ENCODE measurements at regions not wholly inside any gene's neighbourhood (a gene's known extent, or its start where the extent isn't known, plus 50 kb on each side); places are given as distances from the start of the nearest gene placed in this dataset.

DNA sequence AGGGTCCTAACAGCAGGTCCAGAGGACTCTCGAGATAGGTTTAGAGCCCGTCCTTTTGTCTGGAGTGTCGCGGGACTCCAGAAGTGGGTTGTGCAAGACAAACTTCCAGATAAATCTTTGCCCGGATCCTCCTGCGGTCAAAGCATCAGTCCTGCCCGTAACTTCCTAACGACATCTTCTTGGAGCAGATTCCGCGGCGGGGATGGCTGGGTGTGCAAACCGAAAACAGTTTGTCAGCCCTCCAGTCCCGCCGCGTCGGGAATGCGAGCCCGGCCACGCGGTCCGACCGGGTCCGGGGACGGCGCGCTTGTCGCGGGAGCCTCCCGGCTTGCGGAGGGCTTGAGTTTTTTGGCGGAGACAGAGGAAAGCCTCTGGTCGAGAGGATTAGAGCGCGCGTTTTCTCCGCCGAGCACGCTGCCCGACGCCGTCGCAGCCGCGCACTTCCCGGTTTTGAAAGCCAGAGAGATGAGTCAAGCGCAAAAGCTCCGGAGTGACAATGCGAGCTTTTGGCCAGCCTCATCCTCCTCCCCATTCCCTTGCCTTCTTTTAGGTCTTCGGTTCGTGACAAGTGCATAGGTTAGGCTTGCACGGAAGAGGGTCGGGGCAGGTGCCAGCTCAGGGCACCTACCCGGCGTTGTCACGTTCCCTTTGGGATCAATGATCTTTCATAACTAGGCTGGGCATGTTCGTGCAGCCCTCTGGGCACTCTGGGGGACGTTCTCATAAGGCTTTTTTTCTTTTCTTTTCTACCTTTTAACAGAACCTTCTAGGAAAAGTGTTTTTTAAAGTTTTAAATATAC lies 91.3 kb upstream of the PRDM1 start:
- Histone ChIP-seq H3K4me1 (peaks cover 0 to 27% of the 10 kb centered on the region in 2 donors), H3K9me3 (no peaks in the 10 kb centered on the region), H3K36me3 (no peaks in the 10 kb centered on the region), H3K27ac (peak overlapping the region; percentile 50 to 54), H3K4me3 (peak overlapping the region; percentile 41 to 55), H3K27me3 (peaks cover 13 to 24% of the 10 kb centered on the region in 2 donors)
- TF ChIP-seq, protein P1, sequence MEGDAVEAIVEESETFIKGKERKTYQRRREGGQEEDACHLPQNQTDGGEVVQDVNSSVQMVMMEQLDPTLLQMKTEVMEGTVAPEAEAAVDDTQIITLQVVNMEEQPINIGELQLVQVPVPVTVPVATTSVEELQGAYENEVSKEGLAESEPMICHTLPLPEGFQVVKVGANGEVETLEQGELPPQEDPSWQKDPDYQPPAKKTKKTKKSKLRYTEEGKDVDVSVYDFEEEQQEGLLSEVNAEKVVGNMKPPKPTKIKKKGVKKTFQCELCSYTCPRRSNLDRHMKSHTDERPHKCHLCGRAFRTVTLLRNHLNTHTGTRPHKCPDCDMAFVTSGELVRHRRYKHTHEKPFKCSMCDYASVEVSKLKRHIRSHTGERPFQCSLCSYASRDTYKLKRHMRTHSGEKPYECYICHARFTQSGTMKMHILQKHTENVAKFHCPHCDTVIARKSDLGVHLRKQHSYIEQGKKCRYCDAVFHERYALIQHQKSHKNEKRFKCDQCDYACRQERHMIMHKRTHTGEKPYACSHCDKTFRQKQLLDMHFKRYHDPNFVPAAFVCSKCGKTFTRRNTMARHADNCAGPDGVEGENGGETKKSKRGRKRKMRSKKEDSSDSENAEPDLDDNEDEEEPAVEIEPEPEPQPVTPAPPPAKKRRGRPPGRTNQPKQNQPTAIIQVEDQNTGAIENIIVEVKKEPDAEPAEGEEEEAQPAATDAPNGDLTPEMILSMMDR (IDR thresholded peaks at IDR 0.05): no peak
- DNase-seq (ENCODE audit: low spot score): peak; percentile 68

DNA sequence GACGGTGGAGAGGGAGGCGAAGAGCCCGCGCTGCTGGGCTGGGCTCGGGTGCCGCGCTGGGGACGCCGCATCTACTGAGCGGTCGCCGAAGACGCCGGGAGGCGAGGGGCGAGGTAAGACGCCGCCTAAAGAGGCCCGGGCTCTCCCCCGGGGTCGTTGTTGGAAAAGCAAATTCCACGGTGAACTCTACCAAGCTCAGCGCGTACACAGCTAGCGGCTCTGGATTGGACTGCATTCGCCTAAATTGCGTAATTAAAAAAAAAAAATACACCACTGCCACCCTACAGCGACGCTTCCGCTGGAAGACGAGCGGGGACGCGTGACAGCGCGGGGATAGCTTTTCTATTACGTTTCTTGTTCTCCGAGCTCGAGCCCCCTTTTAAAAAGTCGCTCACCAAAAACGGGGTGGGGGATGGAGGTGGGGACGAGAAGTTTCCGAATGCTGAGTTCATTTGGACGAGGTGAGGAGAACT lies 92.0 kb upstream of the PRDM1 start:
- Histone ChIP-seq H3K36me3 (no peaks in the 10 kb centered on the region), H3K27ac (peak overlapping the region; percentile 50 to 54), H3K4me1 (peaks cover 0 to 27% of the 10 kb centered on the region in 2 donors), H3K27me3 (peaks cover 14 to 24% of the 10 kb centered on the region in 2 donors), H3K9me3 (no peaks in the 10 kb centered on the region), H3K4me3 (peak overlapping the region; percentile 41 to 55)
- TF ChIP-seq, protein P1 (IDR thresholded peaks at IDR 0.05): no peak
- DNase-seq (ENCODE audit: low spot score): no peak

DNA sequence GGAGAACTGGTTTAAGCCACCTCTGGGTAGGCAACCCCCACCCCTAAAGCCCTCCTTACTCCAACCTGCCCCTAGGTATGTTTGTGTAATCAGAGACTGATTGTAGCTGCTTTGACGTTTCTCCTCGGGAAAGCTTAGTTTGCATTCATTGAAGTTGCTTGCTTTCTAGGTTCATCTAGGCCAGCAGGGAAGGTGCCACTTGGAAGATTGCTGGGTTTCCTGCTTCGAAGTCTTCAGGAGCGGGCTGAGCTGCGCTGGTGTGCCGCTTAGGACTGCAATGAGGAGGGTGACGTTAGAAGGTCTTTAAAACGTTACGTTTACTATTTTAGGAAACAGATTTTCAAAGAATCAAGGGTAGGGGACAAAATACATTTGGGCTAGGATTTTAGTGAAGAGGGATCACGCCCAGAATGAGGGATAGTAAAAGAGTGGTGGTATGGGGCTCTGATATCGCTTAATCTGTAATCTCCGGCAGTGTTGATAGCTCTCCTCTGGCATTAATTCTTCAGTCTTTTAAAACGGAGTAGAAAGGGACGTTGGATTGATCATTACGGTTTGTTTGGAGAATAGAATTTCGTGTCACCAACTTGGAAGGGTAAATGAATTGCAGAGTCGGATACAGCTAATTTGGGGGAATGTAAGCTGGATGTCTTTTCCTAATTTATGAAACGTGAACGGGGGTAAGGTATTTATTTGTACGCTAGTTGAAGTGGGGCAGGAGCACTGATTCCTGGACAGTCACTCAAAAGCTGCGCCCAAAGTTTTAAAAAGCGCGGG lies 92.6 kb upstream of the PRDM1 start:
- peaks cover 14 to 24% of the 10 kb centered on the region in 2 donors for H3K27me3 ChIP-seq

DNA sequence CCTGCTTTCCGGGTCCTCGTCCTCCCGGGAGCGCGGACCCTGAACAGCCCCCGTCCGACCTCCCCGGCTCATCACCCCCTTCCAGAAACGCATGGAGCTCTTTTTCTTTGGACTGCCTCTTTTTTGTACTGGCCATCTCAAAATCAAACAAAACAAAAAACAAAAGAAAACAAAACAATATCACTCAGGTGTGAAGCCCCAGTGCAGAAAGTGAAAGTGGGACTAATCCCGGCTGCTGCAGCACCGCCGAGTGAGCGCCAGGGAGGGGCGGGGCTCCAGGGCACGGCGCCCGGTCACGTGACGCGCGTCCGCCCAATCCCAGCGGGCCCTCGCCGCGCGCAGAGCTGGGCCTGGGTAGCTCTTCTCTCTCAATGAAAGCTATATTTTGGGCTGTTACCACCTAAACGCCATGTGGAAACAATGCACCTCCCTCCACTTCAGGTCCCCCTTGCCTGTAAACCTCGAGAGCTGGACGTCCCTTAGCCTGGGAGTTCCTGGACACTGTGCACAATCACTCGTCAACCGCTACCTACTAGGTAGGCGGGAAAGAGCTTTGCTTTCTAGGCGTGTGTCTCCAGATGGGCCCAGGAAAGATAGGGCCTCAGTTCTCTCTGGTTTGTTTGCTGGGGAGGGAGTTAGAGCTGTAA lies 93.7 kb upstream of the PRDM1 start:
- TF ChIP-seq, protein P1 (IDR thresholded peaks at IDR 0.05): no peak
- Histone ChIP-seq H3K9me3 (no peaks in the 10 kb centered on the region), H3K27me3 (peaks cover 14 to 24% of the 10 kb centered on the region in 2 donors), H3K4me1 (peaks cover 0 to 27% of the 10 kb centered on the region in 2 donors), H3K4me3 (peak overlapping the region; percentile 51 to 54), H3K27ac (peak overlapping the region in 1 of 2 donors; percentile 9), H3K36me3 (no peaks in the 10 kb centered on the region)
- DNase-seq (ENCODE audit: low spot score): peak; percentile 67

More for the DNA sequence above, 92.6 kb upstream of the PRDM1 start:
- Histone ChIP-seq H3K27ac (peak overlapping the region; percentile 50 to 54), H3K4me1 (peaks cover 0 to 27% of the 10 kb centered on the region in 2 donors), H3K36me3 (no peaks in the 10 kb centered on the region), H3K9me3 (no peaks in the 10 kb centered on the region), H3K4me3 (peak overlapping the region; percentile 41 to 55)
- TF ChIP-seq, protein P1 (IDR thresholded peaks at IDR 0.05): no peak
- no peak for DNase-seq (ENCODE audit: low spot score)

DNA sequence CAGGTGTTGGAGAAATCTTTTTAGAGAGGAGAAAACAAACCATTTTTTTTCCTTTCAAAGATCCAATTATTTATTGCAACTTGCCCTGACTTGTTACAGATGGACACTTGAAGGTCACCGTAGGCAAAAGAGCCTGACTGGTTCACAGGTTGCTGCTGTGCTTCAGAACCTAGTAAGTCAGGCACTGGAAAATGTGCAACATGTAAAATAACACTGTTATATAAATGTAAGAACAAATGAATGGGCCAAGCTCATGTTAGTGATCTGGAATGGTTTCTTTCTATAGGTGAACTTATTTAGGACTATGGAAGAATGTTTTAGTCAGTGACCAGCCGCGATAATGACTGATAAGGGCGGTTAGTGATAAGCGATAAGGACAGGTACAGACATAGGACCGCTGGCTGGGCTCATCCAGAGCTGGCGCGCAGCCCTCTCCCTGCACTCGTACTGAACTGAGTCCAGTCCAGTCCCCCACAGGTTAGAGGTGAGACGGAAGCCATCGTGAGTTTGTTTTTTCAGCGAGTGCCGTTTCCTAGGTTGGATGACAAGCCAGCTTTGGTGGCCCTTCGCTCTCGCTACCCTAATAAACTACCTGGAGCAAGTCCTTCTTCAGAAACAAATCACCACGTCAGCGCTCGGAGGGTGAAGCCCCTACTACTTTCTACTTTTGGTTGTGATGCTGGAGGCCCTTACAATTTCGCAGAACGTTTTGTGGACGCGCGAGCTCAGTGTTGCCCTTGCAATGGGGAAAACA lies 94.4 kb upstream of the PRDM1 start:
- peaks cover 14 to 24% of the 10 kb centered on the region in 2 donors for H3K27me3 ChIP-seq
- TF ChIP-seq, protein P1 (IDR thresholded peaks at IDR 0.05): no peak
- no peak for DNase-seq (ENCODE audit: low spot score)
- H3K4me1 ChIP-seq: peaks cover 0 to 27% of the 10 kb centered on the region in 2 donors
- no peaks in the 10 kb centered on the region for H3K36me3 ChIP-seq
- peak overlapping the region; percentile 51 to 54 for H3K4me3 ChIP-seq
- no peaks in the 10 kb centered on the region for H3K9me3 ChIP-seq
- no peak overlapping the region for H3K27ac ChIP-seq
